ENCODE measurements at regions not wholly inside any gene's neighbourhood (a gene's known extent, or its start where the extent isn't known, plus 50 kb on each side); places are given as distances from the start of the nearest gene placed in this dataset.

DNA sequence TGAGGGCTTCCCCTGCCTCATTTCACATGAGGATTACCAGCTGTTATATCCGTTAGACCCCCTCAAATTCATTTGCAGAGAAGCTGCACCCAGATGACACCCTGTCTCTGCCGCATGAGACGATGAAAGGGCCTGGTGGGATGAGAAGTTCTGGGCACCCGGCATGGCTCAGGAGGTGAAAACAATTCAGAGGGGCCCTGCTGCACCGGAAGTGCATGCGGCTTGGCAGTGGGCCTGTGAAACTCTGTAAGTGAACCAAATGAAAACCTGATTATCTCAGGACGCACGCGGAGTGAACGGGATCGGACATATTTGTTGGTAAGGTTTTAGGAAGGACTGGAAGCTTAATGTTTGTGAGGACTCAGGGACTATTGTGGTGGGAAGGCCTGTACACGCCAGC, 511.2 kb downstream of the TCERG1L start:
- CTCF ChIA-PET = no interaction called here
- intact Hi-C loops (cut with micrococcal nuclease) = no loop called here
- Histone ChIP-seq H3K4me2 (ENCODE audit: low read length) (no peak overlapping the region), H2AFZ (ENCODE audit: low read length) (no peak overlapping the region), H3F3A (ENCODE audit: low read length, unreplicated experiment) (no peaks in the 10 kb centered on the region), H3K9ac (ENCODE audit: low read length) (no peak overlapping the region), H3K27me3 (ENCODE audit: low read length) (no peaks in the 10 kb centered on the region), H3K9me3 (ENCODE audit: low read length) (no peaks in the 10 kb centered on the region), H3K4me1 (ENCODE audit: insufficient read depth, low read length) (no peaks in the 10 kb centered on the region), H3K79me2 (ENCODE audit: low read length) (no peaks in the 10 kb centered on the region), H3K9me2 (replicated peaks; ENCODE audit: low read length) (no peaks in the 10 kb centered on the region), H3K27ac (ENCODE audit: low read length) (no peak overlapping the region), H3K4me3 (ENCODE audit: low read length) (no peak overlapping the region), H4K20me1 (ENCODE audit: low read length) (no peaks in the 10 kb centered on the region), H3K36me3 (ENCODE audit: low read depth, low read length) (no peaks in the 10 kb centered on the region)
- BruUV-seq (replicated peaks) = no TSS peak
- POLR2A ChIA-PET (ENCODE audit: unreplicated experiment) = no interaction called here
- ATAC-seq (no peak), DNase-seq (no peak)
- TF ChIP-seq, protein P1, sequence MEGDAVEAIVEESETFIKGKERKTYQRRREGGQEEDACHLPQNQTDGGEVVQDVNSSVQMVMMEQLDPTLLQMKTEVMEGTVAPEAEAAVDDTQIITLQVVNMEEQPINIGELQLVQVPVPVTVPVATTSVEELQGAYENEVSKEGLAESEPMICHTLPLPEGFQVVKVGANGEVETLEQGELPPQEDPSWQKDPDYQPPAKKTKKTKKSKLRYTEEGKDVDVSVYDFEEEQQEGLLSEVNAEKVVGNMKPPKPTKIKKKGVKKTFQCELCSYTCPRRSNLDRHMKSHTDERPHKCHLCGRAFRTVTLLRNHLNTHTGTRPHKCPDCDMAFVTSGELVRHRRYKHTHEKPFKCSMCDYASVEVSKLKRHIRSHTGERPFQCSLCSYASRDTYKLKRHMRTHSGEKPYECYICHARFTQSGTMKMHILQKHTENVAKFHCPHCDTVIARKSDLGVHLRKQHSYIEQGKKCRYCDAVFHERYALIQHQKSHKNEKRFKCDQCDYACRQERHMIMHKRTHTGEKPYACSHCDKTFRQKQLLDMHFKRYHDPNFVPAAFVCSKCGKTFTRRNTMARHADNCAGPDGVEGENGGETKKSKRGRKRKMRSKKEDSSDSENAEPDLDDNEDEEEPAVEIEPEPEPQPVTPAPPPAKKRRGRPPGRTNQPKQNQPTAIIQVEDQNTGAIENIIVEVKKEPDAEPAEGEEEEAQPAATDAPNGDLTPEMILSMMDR (conservative IDR thresholded peaks at IDR 0.05; ENCODE audit: low read depth, low read length) = no peak
- TF ChIP-seq EZH2phosphoT487 (IDR thresholded peaks at IDR 0.05; ENCODE audit: borderline replicate concordance, low read length) = no peak

GRCh38 chr10:130801276-130801675, 510.2 kb downstream of the TCERG1L start:
- H3K79me2 ChIP-seq (ENCODE audit: low read length) = no peaks in the 10 kb centered on the region
- H3K4me1 ChIP-seq (ENCODE audit: insufficient read depth, low read length) = no peaks in the 10 kb centered on the region
- intact Hi-C loops (cut with micrococcal nuclease) = no loop called here
- TF ChIP-seq EZH2 (IDR thresholded peaks at IDR 0.05; ENCODE audit: low read length, unreplicated experiment) (no peak), EZH2phosphoT487 (IDR thresholded peaks at IDR 0.05; ENCODE audit: borderline replicate concordance, low read length) (no peak)
- TF ChIP-seq, protein P1 (conservative IDR thresholded peaks at IDR 0.05; ENCODE audit: low read depth, low read length) = no peak
- no peak overlapping the region for H3K4me2 ChIP-seq (ENCODE audit: low read length)
- no peak for ATAC-seq
- H3F3A ChIP-seq (ENCODE audit: low read length, unreplicated experiment) = no peaks in the 10 kb centered on the region
- H3K36me3 ChIP-seq (ENCODE audit: low read depth, low read length) = no peaks in the 10 kb centered on the region
- no peak for DNase-seq
- no TSS peak for BruUV-seq (replicated peaks)
- H3K9me2 ChIP-seq (replicated peaks; ENCODE audit: low read length) = no peaks in the 10 kb centered on the region
- no peaks in the 10 kb centered on the region for H4K20me1 ChIP-seq (ENCODE audit: low read length)
- no peaks in the 10 kb centered on the region for H3K27me3 ChIP-seq (ENCODE audit: low read length)
- H3K9ac ChIP-seq (ENCODE audit: low read length) = no peak overlapping the region
- no peak overlapping the region for H3K4me3 ChIP-seq (ENCODE audit: low read length)
- H3K9me3 ChIP-seq (ENCODE audit: low read length) = no peaks in the 10 kb centered on the region
- ChIA-PET POLR2A (ENCODE audit: unreplicated experiment) (no interaction called here), CTCF (no interaction called here)
- no peak overlapping the region for H3K27ac ChIP-seq (ENCODE audit: low read length)
- no peak overlapping the region for H2AFZ ChIP-seq (ENCODE audit: low read length)

DNA sequence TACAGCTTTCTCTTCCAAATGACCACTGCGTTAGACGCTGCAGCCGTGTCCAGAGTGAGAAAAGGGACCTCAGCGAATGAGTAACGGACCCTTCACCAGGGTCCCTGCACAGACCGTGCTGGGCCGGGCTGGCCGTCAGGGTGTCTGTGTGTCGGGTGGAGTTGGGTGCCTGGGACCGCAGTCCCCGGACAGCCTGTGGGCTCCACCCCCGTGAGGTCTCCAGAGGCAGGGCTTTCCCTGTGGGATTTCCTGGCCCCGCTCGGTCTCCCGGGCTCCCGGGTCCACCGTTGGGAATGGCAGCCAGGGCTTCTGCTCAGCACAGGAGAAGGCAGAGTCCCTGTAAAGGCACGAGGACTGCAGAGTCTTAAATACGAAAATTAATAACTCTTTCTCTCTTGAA, 509.7 kb downstream of the TCERG1L start:
- H3K36me3 ChIP-seq (ENCODE audit: low read depth, low read length) = no peaks in the 10 kb centered on the region
- intact Hi-C loops (cut with micrococcal nuclease) = no loop called here
- H3K4me2 ChIP-seq (ENCODE audit: low read length) = no peak overlapping the region
- CTCF ChIA-PET = no interaction called here
- no TSS peak for BruUV-seq (replicated peaks)
- no peak overlapping the region for H3K27ac ChIP-seq (ENCODE audit: low read length)
- no peak for DNase-seq
- no peak overlapping the region for H3K4me3 ChIP-seq (ENCODE audit: low read length)
- no peak for TF ChIP-seq EZH2phosphoT487 (IDR thresholded peaks at IDR 0.05; ENCODE audit: borderline replicate concordance, low read length)
- H3F3A ChIP-seq (ENCODE audit: low read length, unreplicated experiment) = no peaks in the 10 kb centered on the region
- H3K9me2 ChIP-seq (replicated peaks; ENCODE audit: low read length) = no peaks in the 10 kb centered on the region
- ATAC-seq = no peak
- H3K4me1 ChIP-seq (ENCODE audit: insufficient read depth, low read length) = no peaks in the 10 kb centered on the region
- no peaks in the 10 kb centered on the region for H4K20me1 ChIP-seq (ENCODE audit: low read length)
- no peaks in the 10 kb centered on the region for H3K79me2 ChIP-seq (ENCODE audit: low read length)
- no peaks in the 10 kb centered on the region for H3K27me3 ChIP-seq (ENCODE audit: low read length)
- H3K9me3 ChIP-seq (ENCODE audit: low read length) = no peaks in the 10 kb centered on the region
- no peak overlapping the region for H2AFZ ChIP-seq (ENCODE audit: low read length)
- POLR2A ChIA-PET (ENCODE audit: unreplicated experiment) = no interaction called here
- H3K9ac ChIP-seq (ENCODE audit: low read length) = no peak overlapping the region
